IMR-90 (cell line): ENCODE measurements at regions not wholly inside any gene's neighbourhood (a gene's known extent, or its start where the extent isn't known, plus 50 kb on each side); places are given as distances from the start of the nearest gene placed in this dataset.

Source experiments
- ATAC-seq: fragments of 200-7000 bp; cut with Tn5 transposase; 2 replicates; pipeline ENCODE4 v1.9.1; 2020; ENCODE audit warnings: low read depth, mild to moderate bottlenecking, moderate library complexity
- BruUV-seq: library from RNA; stranded (reverse); fragments of 400-500 nt; replicated peaks from 2 replicates; lab custom pipeline; 2021; lab: Mats Ljungman, UMichigan
- CTCF ChIA-PET: fragments of 300-600 bp; formaldehyde crosslinking; extraction: SDS; loops from one replicate; lab custom pipeline; 2021; ENCODE audit warnings: antibody characterized with exemption; lab: Yijun Ruan, JAX
- POLR2A ChIA-PET: fragments of 300-600 bp; sonication (Branson Sonifier 250); formaldehyde crosslinking; loops from one replicate; lab custom pipeline; 2022; ENCODE audit warnings: antibody characterized with exemption; ENCODE audit not compliant: unreplicated experiment; lab: Charles Lee
- DNase-seq: peaks from one replicate; pipeline ENCODE4 v3.0.0; 2013
- H2AFZ ChIP-seq: replicated peaks from 2 replicates; pipeline ENCODE3; 2013; ENCODE audit warnings: low read length, mild to moderate bottlenecking; ENCODE audit not compliant: poor library complexity
- H2AK5ac ChIP-seq: 2 replicates; pipeline ENCODE4 v1.6.1; 2013; ENCODE audit warnings: low read depth, low read length, inconsistent platforms
- H2AK9ac ChIP-seq: replicated peaks from 2 replicates; pipeline ENCODE3; 2013; ENCODE audit warnings: mild to moderate bottlenecking, low read depth, low read length, moderate library complexity; ENCODE audit not compliant: poor library complexity
- H2BK120ac ChIP-seq: 2 replicates; pipeline ENCODE4 v1.6.1; 2013; ENCODE audit warnings: low read depth, low read length, inconsistent platforms
- H2BK15ac ChIP-seq: 3 replicates; pipeline ENCODE4 v1.6.1; 2013; ENCODE audit warnings: low read depth, low read length, inconsistent platforms
- H2BK20ac ChIP-seq: 2 replicates; pipeline ENCODE4 v1.6.1; 2013; ENCODE audit warnings: low read depth, mild to moderate bottlenecking, inconsistent platforms, low read length, moderate library complexity
- H2BK5ac ChIP-seq: 2 replicates; pipeline ENCODE4 v1.6.1; 2013; ENCODE audit warnings: mild to moderate bottlenecking, low read depth, low read length, inconsistent platforms; ENCODE audit not compliant: poor library complexity, severe bottlenecking
- H3K14ac ChIP-seq: replicated peaks from 2 replicates; pipeline ENCODE4 v1.6.1; 2013; ENCODE audit warnings: low read depth, low read length, inconsistent platforms
- H3K18ac ChIP-seq: 2 replicates; pipeline ENCODE4 v1.6.1; 2013; ENCODE audit warnings: low read depth, low read length, control low read depth
- H3K23ac ChIP-seq: 2 replicates; pipeline ENCODE4 v1.6.1; 2013; ENCODE audit warnings: low read depth, low read length, inconsistent platforms
- H3K27ac ChIP-seq: 2 replicates; pipeline ENCODE4 v1.5.1; 2013; ENCODE audit warnings: mild to moderate bottlenecking, control low read depth, low read length; ENCODE audit not compliant: insufficient read depth
- H3K27me3 ChIP-seq: 2 replicates; pipeline ENCODE4 v1.6.1; 2013; ENCODE audit warnings: low read length; ENCODE audit not compliant: control insufficient read depth, insufficient read depth
- H3K36me3 ChIP-seq: 2 replicates; pipeline ENCODE4 v1.6.1; 2013; ENCODE audit warnings: low read length, mixed read lengths; ENCODE audit not compliant: control insufficient read depth, insufficient read depth
- H3K4ac ChIP-seq: 2 replicates; pipeline ENCODE4 v1.6.1; 2013; ENCODE audit warnings: low read depth, low read length, inconsistent platforms
- H3K4me1 ChIP-seq: 2 replicates; pipeline ENCODE4 v1.6.1; 2013; ENCODE audit warnings: low read length, mixed read lengths; ENCODE audit not compliant: control insufficient read depth, insufficient read depth
- H3K4me2 ChIP-seq: 2 replicates; pipeline ENCODE4 v1.6.1; 2013; ENCODE audit warnings: low read depth, mild to moderate bottlenecking, control low read depth, low read length, moderate library complexity
- H3K4me3 ChIP-seq: 2 replicates; pipeline ENCODE4 v1.5.1; 2013; ENCODE audit warnings: low read depth, mild to moderate bottlenecking, control low read depth, low read length, moderate library complexity; ENCODE audit not compliant: insufficient read depth
- H3K56ac ChIP-seq: 2 replicates; pipeline ENCODE4 v1.6.1; 2013; ENCODE audit warnings: low read length, inconsistent platforms; ENCODE audit not compliant: insufficient read depth; ENCODE audit errors: extremely low read depth
- H3K79me1 ChIP-seq, 2 experiments: 2 replicates each; pipeline ENCODE4 v1.6.1; 2013; ENCODE audit warnings: low read length in 2 of 2, inconsistent platforms in 1 of 2, low read depth in 1 of 2
- H3K9ac ChIP-seq: 2 replicates; pipeline ENCODE4 v1.6.1; 2013; ENCODE audit warnings: low read depth, low read length, control low read depth
- H3K9me1 ChIP-seq: 2 replicates; pipeline ENCODE4 v1.6.1; 2013; ENCODE audit warnings: low read length, inconsistent platforms; ENCODE audit not compliant: insufficient read depth
- H3K9me3 ChIP-seq: 2 replicates; pipeline ENCODE4 v1.6.1; 2013; ENCODE audit warnings: low read length; ENCODE audit not compliant: control insufficient read depth, insufficient read depth
- H4K20me1 ChIP-seq: 2 replicates; pipeline ENCODE4 v1.6.1; 2013; ENCODE audit warnings: low read length, inconsistent platforms; ENCODE audit not compliant: insufficient read depth
- H4K5ac ChIP-seq: 2 replicates; pipeline ENCODE4 v1.6.1; 2013; ENCODE audit warnings: mild to moderate bottlenecking, low read depth, low read length, control low read depth
- H4K8ac ChIP-seq, 2 experiments: 2 replicates each; pipeline ENCODE4 v1.6.1; 2013; ENCODE audit warnings: low read depth in 2 of 2, low read length in 2 of 2, control low read depth in 1 of 2, inconsistent platforms in 1 of 2
- H4K91ac ChIP-seq: 2 replicates; pipeline ENCODE4 v1.6.1; 2013; ENCODE audit warnings: low read depth, low read length, inconsistent platforms; ENCODE audit not compliant: insufficient read depth
- BHLHE40 ChIP-seq: fragments of 150-350 bp; IDR thresholded peaks from 2 replicates; pipeline ENCODE4 v1.6.1; 2016; ENCODE audit warnings: mild to moderate bottlenecking, low read depth, low read length
- CEBPB ChIP-seq: IDR thresholded peaks from 2 replicates; pipeline ENCODE4 v1.6.1; 2012; ENCODE audit warnings: low read depth, low read length, improper control_type of control experiment
- CHD1 ChIP-seq: IDR thresholded peaks from 2 replicates; pipeline ENCODE4 v1.6.1; 2012; ENCODE audit warnings: low read depth, low read length, improper control_type of control experiment
- FOS ChIP-seq: fragments of 150-350 bp; IDR thresholded peaks from 2 replicates; pipeline ENCODE4 v1.6.1; 2016; ENCODE audit warnings: low read depth, low read length
- MAFK ChIP-seq: IDR thresholded peaks from 2 replicates; pipeline ENCODE4 v1.6.1; 2012; ENCODE audit warnings: low read depth, low read length, improper control_type of control experiment
- MAZ ChIP-seq: IDR thresholded peaks from 2 replicates; pipeline ENCODE4 v1.6.1; 2012; ENCODE audit warnings: low read depth, mild to moderate bottlenecking, low read length, improper control_type of control experiment, moderate library complexity, borderline replicate concordance
- MXI1 ChIP-seq: IDR thresholded peaks from 2 replicates; pipeline ENCODE4 v1.6.1; 2012; ENCODE audit warnings: low read depth, mild to moderate bottlenecking, low read length, moderate library complexity, borderline replicate concordance
- RAD21 ChIP-seq: IDR thresholded peaks from 2 replicates; pipeline ENCODE4 v1.6.1; 2012; ENCODE audit warnings: low read length, improper control_type of control experiment
- RCOR1 ChIP-seq: IDR thresholded peaks from 2 replicates; pipeline ENCODE4 v1.6.1; 2012; ENCODE audit warnings: mild to moderate bottlenecking, low read length, improper control_type of control experiment; ENCODE audit not compliant: insufficient replicate concordance
- WGBS, 2 experiments: methylation state at CpG; one replicate each; pipeline versions ENCODE4 v1.1.5 to v1.1.7; 2013; ENCODE audit warnings: missing lambda C conversion rate in 2 of 2; ENCODE audit not compliant: insufficient read length in 1 of 2; ENCODE audit errors: extremely low coverage in 2 of 2; 5-methylcytosine and 5-hydroxymethylcytosine counted together
- dilution Hi-C: fragments of 300-500 bp; cut with HindIII; formaldehyde crosslinking; loops from one replicate; pipeline ENCODE4 v1.14.3; 2018; ENCODE audit warnings: low sequenced_read_pairs; ENCODE audit not compliant: unreplicated experiment
- in situ Hi-C: fragments of 300-500 bp; cut with MboI; formaldehyde crosslinking; loops from 3 replicates; pipeline ENCODE4 v1.14.3; 2019; ENCODE audit warnings: low sequenced_read_pairs, inconsistent platforms, mixed read lengths
- intact Hi-C: fragments of 100-400 bp; cut with micrococcal nuclease; formaldehyde crosslinking; loops from 2 replicates; pipeline ENCODE4 v1.10.0; 2022
- TF ChIP-seq, protein P1 (sequence below): conservative IDR thresholded peaks from 2 replicates; pipeline ENCODE4 v1.5.1; 2012; ENCODE audit warnings: mild to moderate bottlenecking, low read depth, low read length, improper control_type of control experiment
- TF ChIP-seq, protein P2 (sequence below): fragments of 150-350 bp; IDR thresholded peaks from 2 replicates; pipeline ENCODE4 v1.6.1; 2016; ENCODE audit warnings: low read depth, mild to moderate bottlenecking, low read length, moderate library complexity, borderline replicate concordance
- TF ChIP-seq, protein P3 (sequence below): fragments of 150-350 bp; IDR thresholded peaks from 2 replicates; pipeline ENCODE4 v1.6.1; 2017; ENCODE audit warnings: mild to moderate bottlenecking, antibody characterized with exemption, low read length, low read depth

DNA sequence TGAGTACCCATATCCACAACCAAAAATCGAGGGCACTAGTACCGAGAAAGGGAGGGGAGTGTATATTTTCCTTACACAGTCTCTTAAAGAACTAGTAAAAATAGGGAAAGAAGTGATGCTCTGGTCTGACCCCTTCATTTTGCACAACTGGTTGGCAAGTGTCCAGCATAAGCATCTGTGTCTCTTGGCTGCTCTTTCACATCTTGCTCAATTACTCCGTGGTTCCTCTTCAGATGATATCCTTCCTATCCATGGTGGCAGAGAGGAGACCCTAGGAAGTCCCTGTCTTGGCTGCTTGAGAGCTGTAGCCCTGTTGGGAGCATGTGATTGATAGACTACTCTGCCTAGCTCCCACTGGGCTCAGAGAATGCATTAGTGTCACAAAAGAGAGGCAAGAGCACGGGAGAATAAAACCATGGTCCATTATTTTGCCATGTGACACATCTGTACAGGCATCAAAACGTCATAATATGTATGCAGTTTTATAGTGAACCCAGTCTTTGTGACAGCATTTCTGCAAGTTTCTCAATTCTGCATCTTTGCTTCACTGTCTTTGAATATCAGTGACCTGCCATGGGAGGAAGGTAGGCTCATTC, 111.8 kb upstream of the ANKRD1 start:
- H2BK5ac ChIP-seq: no peak overlapping the region

More for the DNA sequence above, 111.8 kb upstream of the ANKRD1 start:
- no peak overlapping the region for H3K9ac ChIP-seq
- WGBS, 2 experiments: 53% methylated on average over 2 of the region's 5 CpGs; no CpG with 5 or more reads in 1 of the 2 experiments
- no peak overlapping the region for H4K5ac ChIP-seq
- H3K23ac ChIP-seq: no peak overlapping the region
- TF ChIP-seq, protein P1, sequence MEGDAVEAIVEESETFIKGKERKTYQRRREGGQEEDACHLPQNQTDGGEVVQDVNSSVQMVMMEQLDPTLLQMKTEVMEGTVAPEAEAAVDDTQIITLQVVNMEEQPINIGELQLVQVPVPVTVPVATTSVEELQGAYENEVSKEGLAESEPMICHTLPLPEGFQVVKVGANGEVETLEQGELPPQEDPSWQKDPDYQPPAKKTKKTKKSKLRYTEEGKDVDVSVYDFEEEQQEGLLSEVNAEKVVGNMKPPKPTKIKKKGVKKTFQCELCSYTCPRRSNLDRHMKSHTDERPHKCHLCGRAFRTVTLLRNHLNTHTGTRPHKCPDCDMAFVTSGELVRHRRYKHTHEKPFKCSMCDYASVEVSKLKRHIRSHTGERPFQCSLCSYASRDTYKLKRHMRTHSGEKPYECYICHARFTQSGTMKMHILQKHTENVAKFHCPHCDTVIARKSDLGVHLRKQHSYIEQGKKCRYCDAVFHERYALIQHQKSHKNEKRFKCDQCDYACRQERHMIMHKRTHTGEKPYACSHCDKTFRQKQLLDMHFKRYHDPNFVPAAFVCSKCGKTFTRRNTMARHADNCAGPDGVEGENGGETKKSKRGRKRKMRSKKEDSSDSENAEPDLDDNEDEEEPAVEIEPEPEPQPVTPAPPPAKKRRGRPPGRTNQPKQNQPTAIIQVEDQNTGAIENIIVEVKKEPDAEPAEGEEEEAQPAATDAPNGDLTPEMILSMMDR: no peak
- TF ChIP-seq CHD1 (no peak), MXI1 (no peak), RCOR1 (no peak), FOS (no peak), MAFK (no peak), BHLHE40 (no peak), RAD21 (no peak), MAZ (no peak), CEBPB (no peak)
- TF ChIP-seq, protein P2, sequence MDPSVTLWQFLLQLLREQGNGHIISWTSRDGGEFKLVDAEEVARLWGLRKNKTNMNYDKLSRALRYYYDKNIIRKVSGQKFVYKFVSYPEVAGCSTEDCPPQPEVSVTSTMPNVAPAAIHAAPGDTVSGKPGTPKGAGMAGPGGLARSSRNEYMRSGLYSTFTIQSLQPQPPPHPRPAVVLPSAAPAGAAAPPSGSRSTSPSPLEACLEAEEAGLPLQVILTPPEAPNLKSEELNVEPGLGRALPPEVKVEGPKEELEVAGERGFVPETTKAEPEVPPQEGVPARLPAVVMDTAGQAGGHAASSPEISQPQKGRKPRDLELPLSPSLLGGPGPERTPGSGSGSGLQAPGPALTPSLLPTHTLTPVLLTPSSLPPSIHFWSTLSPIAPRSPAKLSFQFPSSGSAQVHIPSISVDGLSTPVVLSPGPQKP: no peak
- TF ChIP-seq, protein P3, sequence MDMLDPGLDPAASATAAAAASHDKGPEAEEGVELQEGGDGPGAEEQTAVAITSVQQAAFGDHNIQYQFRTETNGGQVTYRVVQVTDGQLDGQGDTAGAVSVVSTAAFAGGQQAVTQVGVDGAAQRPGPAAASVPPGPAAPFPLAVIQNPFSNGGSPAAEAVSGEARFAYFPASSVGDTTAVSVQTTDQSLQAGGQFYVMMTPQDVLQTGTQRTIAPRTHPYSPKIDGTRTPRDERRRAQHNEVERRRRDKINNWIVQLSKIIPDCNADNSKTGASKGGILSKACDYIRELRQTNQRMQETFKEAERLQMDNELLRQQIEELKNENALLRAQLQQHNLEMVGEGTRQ: no peak
- DNase-seq: peak; percentile 22
- in situ Hi-C loops: no loop called here
- peaks cover 4% of the 10 kb centered on the region; the same call in 1 of the 2 replicates for H3K4me1 ChIP-seq
- no peak overlapping the region for H3K27ac ChIP-seq
- no peak overlapping the region for H2BK20ac ChIP-seq
- CTCF ChIA-PET: interaction anchor here (0.7 kb wide), 1 partner anchor 220 kb away, joined by 3 read pairs; no protein-coding TSS in a partner anchor
- no peak overlapping the region for H3K4me2 ChIP-seq
- intact Hi-C loops: no loop called here
- H3K79me1 ChIP-seq: no peaks in the 10 kb centered on the region
- no peak overlapping the region for H3K56ac ChIP-seq
- no peak overlapping the region for H2BK15ac ChIP-seq
- BruUV-seq: no TSS peak
- H2AFZ ChIP-seq: no peak overlapping the region
- H3K18ac ChIP-seq: no peak overlapping the region
- H2BK120ac ChIP-seq: no peak overlapping the region
- no peak overlapping the region for H4K8ac ChIP-seq
- POLR2A ChIA-PET: no interaction called here
- no peak for ATAC-seq
- no peaks in the 10 kb centered on the region for H4K20me1 ChIP-seq
- no peak overlapping the region for H4K91ac ChIP-seq
- H3K36me3 ChIP-seq: no peaks in the 10 kb centered on the region
- no peak overlapping the region for H3K4me3 ChIP-seq
- H3K9me1 ChIP-seq: 0 out of 2 replicates have a peak, but pooled peaks cover 2% of the 10 kb centered on the region
- H3K27me3 ChIP-seq: peaks cover 2% of the 10 kb centered on the region
- dilution Hi-C loops: no loop called here
- H3K4ac ChIP-seq: no peak overlapping the region
- H3K14ac ChIP-seq: no peak overlapping the region
- no peak overlapping the region for H2AK5ac ChIP-seq
- H3K9me3 ChIP-seq: no peaks in the 10 kb centered on the region
- no peak overlapping the region for H2AK9ac ChIP-seq
